ENCODE measurements at regions not wholly inside any gene's neighbourhood (a gene's known extent, or its start where the extent isn't known, plus 50 kb on each side); places are given as distances from the start of the nearest gene placed in this dataset.

GRCh38 chr6:139944131-139944530 is 569.7 kb upstream of the CITED2 start:
- no peak overlapping the region for H2AFZ ChIP-seq (ENCODE audit: low read depth, low read length)
- H3K9me3 ChIP-seq (ENCODE audit: control insufficient read depth, low read length) = no peaks in the 10 kb centered on the region
- peak overlapping the region; percentile 96 for H3K27ac ChIP-seq (ENCODE audit: low read length, poor library complexity, severe bottlenecking)
- H3K4me1 ChIP-seq (ENCODE audit: control insufficient read depth, insufficient read depth, low read depth, low read length) = peaks cover 2% of the 10 kb centered on the region
- no peak overlapping the region for H3K23ac ChIP-seq (ENCODE audit: low read length in 2 of 2)
- no peak overlapping the region for H4K91ac ChIP-seq (ENCODE audit: low read length)
- no CpG with 5 or more reads among the region's 3 CpGs for WGBS
- DNase-seq = no peak
- H3K79me1 ChIP-seq (replicated peaks; ENCODE audit: low read length, poor library complexity, severe bottlenecking) = no peaks in the 10 kb centered on the region
- no peak overlapping the region for H2AK5ac ChIP-seq (ENCODE audit: low read length, severe bottlenecking)
- no peak overlapping the region for H2BK15ac ChIP-seq (ENCODE audit: low read depth, poor library complexity, severe bottlenecking)
- peak overlapping the region; percentile 92 for H2BK5ac ChIP-seq (ENCODE audit: low read depth, low read length, poor library complexity, severe bottlenecking)
- H2BK12ac ChIP-seq (ENCODE audit: low read length in 2 of 2) = no peak overlapping the region
- H3K14ac ChIP-seq (ENCODE audit: low read length in 2 of 2) = no peak overlapping the region
- H3K18ac ChIP-seq (ENCODE audit: low read depth in 1 of 2, low read length in 2 of 2) = no peak overlapping the region
- no peak overlapping the region for H2BK120ac ChIP-seq (ENCODE audit: low read depth, low read length)
- no peak overlapping the region for H3K4me2 ChIP-seq (ENCODE audit: low read length, poor library complexity, severe bottlenecking)
- H3K36me3 ChIP-seq (ENCODE audit: control insufficient read depth in 1 of 2, insufficient read depth in 2 of 2, low read depth in 1 of 2, low read length in 2 of 2) = no peaks in the 10 kb centered on the region
- H3K4ac ChIP-seq (ENCODE audit: low read depth in 1 of 2, low read length in 2 of 2) = no peak overlapping the region
- peak overlapping the region; percentile 72 for H3K9ac ChIP-seq (ENCODE audit: low read length)
- H3K4me3 ChIP-seq (ENCODE audit: insufficient read depth in 1 of 2, low read depth in 1 of 2, low read length in 2 of 2) = no peak overlapping the region
- no peak overlapping the region for H4K8ac ChIP-seq (ENCODE audit: low read length)
- H3K27me3 ChIP-seq (ENCODE audit: control insufficient read depth in 1 of 2, insufficient read depth in 1 of 2, low read length in 2 of 2) = no peaks in the 10 kb centered on the region

- Histone ChIP-seq H2BK120ac (ENCODE audit: low read depth, low read length) (no peak overlapping the region), H3K23ac (ENCODE audit: low read length in 2 of 2) (no peak overlapping the region), H4K91ac (ENCODE audit: low read length) (no peak overlapping the region), H3K4me3 (ENCODE audit: insufficient read depth in 1 of 2, low read depth in 1 of 2, low read length in 2 of 2) (no peak overlapping the region), H3K36me3 (ENCODE audit: control insufficient read depth in 1 of 2, insufficient read depth in 2 of 2, low read depth in 1 of 2, low read length in 2 of 2) (no peaks in the 10 kb centered on the region), H3K4ac (ENCODE audit: low read depth in 1 of 2, low read length in 2 of 2) (no peak overlapping the region), H2AK5ac (ENCODE audit: low read length, severe bottlenecking) (no peak overlapping the region), H3K9ac (ENCODE audit: low read length) (peak overlapping the region; percentile 72), H2BK15ac (ENCODE audit: low read depth, poor library complexity, severe bottlenecking) (no peak overlapping the region), H3K4me2 (ENCODE audit: low read length, poor library complexity, severe bottlenecking) (no peak overlapping the region), H3K27ac (ENCODE audit: low read length, poor library complexity, severe bottlenecking) (peak overlapping the region; percentile 88), H4K8ac (ENCODE audit: low read length) (no peak overlapping the region), H2AFZ (ENCODE audit: low read depth, low read length) (no peak overlapping the region), H3K4me1 (ENCODE audit: control insufficient read depth, insufficient read depth, low read depth, low read length) (peaks cover 2% of the 10 kb centered on the region), H3K79me1 (replicated peaks; ENCODE audit: low read length, poor library complexity, severe bottlenecking) (no peaks in the 10 kb centered on the region), H2BK12ac (ENCODE audit: low read length in 2 of 2) (no peak overlapping the region), H3K9me3 (ENCODE audit: control insufficient read depth, low read length) (no peaks in the 10 kb centered on the region), H3K18ac (ENCODE audit: low read depth in 1 of 2, low read length in 2 of 2) (no peak overlapping the region), H3K27me3 (ENCODE audit: control insufficient read depth in 1 of 2, insufficient read depth in 1 of 2, low read length in 2 of 2) (no peaks in the 10 kb centered on the region), H3K14ac (ENCODE audit: low read length in 2 of 2) (no peak overlapping the region), H2BK5ac (ENCODE audit: low read depth, low read length, poor library complexity, severe bottlenecking) (no peak overlapping the region)
- DNase-seq = peak; percentile 80
Measured at GRCh38 chr6:139943391-139943790, 568.9 kb upstream of the CITED2 start.

- H3K14ac ChIP-seq (ENCODE audit: low read length in 2 of 2) = no peak overlapping the region
- no peak overlapping the region for H4K8ac ChIP-seq (ENCODE audit: low read length)
- no peak overlapping the region for H3K23ac ChIP-seq (ENCODE audit: low read length in 2 of 2)
- peak overlapping the region; percentile 98 for H2BK5ac ChIP-seq (ENCODE audit: low read depth, low read length, poor library complexity, severe bottlenecking)
- no peak overlapping the region for H2BK15ac ChIP-seq (ENCODE audit: low read depth, poor library complexity, severe bottlenecking)
- no peak overlapping the region for H3K4me3 ChIP-seq (ENCODE audit: insufficient read depth in 1 of 2, low read depth in 1 of 2, low read length in 2 of 2)
- H3K4me1 ChIP-seq (ENCODE audit: control insufficient read depth, insufficient read depth, low read depth, low read length) = peaks cover 2% of the 10 kb centered on the region
- peak overlapping the region in 1 of 2 experiments; percentile 91 for H3K4ac ChIP-seq (ENCODE audit: low read depth in 1 of 2, low read length in 2 of 2)
- no peak overlapping the region for H2AFZ ChIP-seq (ENCODE audit: low read depth, low read length)
- H4K91ac ChIP-seq (ENCODE audit: low read length) = no peak overlapping the region
- no peak overlapping the region for H3K4me2 ChIP-seq (ENCODE audit: low read length, poor library complexity, severe bottlenecking)
- H3K9ac ChIP-seq (ENCODE audit: low read length) = no peak overlapping the region
- H2BK120ac ChIP-seq (ENCODE audit: low read depth, low read length) = peak overlapping the region; percentile 73
- no peak for DNase-seq
- no peaks in the 10 kb centered on the region for H3K79me1 ChIP-seq (replicated peaks; ENCODE audit: low read length, poor library complexity, severe bottlenecking)
- peak overlapping the region; percentile 88 for H3K27ac ChIP-seq (ENCODE audit: low read length, poor library complexity, severe bottlenecking)
- no peaks in the 10 kb centered on the region for H3K36me3 ChIP-seq (ENCODE audit: control insufficient read depth in 1 of 2, insufficient read depth in 2 of 2, low read depth in 1 of 2, low read length in 2 of 2)
- H2BK12ac ChIP-seq (ENCODE audit: low read length in 2 of 2) = peak overlapping the region; percentile 49 to 83
- H3K27me3 ChIP-seq (ENCODE audit: control insufficient read depth in 1 of 2, insufficient read depth in 1 of 2, low read length in 2 of 2) = no peaks in the 10 kb centered on the region
- peak overlapping the region in 1 of 2 experiments; percentile 75 for H3K18ac ChIP-seq (ENCODE audit: low read depth in 1 of 2, low read length in 2 of 2)
- 79% methylated on average over 5 of the region's 5 CpGs for WGBS
- H3K9me3 ChIP-seq (ENCODE audit: control insufficient read depth, low read length) = no peaks in the 10 kb centered on the region
- peak overlapping the region; percentile 98 for H2AK5ac ChIP-seq (ENCODE audit: low read length, severe bottlenecking)
Measured at GRCh38 chr6:139942331-139942730, 567.9 kb upstream of the CITED2 start.

- no peak for DNase-seq
- 0% methylated on average over 1 of the region's 3 CpGs for WGBS
- no peaks in the 10 kb centered on the region for H3K79me1 ChIP-seq (replicated peaks; ENCODE audit: low read length, poor library complexity, severe bottlenecking)
Measured at GRCh38 chr6:139941826-139942225, 567.4 kb upstream of the CITED2 start.

More at GRCh38 chr6:139941826-139942225, 567.4 kb upstream of the CITED2 start:
- H3K23ac ChIP-seq (ENCODE audit: low read length in 2 of 2) = no peak overlapping the region
- no peaks in the 10 kb centered on the region for H3K27me3 ChIP-seq (ENCODE audit: control insufficient read depth in 1 of 2, insufficient read depth in 1 of 2, low read length in 2 of 2)
- no peak overlapping the region for H2BK5ac ChIP-seq (ENCODE audit: low read depth, low read length, poor library complexity, severe bottlenecking)
- H3K27ac ChIP-seq (ENCODE audit: low read length, poor library complexity, severe bottlenecking) = no peak overlapping the region
- no peak overlapping the region for H4K8ac ChIP-seq (ENCODE audit: low read length)
- no peak overlapping the region for H3K14ac ChIP-seq (ENCODE audit: low read length in 2 of 2)
- no peaks in the 10 kb centered on the region for H3K36me3 ChIP-seq (ENCODE audit: control insufficient read depth in 1 of 2, insufficient read depth in 2 of 2, low read depth in 1 of 2, low read length in 2 of 2)
- H2BK120ac ChIP-seq (ENCODE audit: low read depth, low read length) = no peak overlapping the region
- H3K9me3 ChIP-seq (ENCODE audit: control insufficient read depth, low read length) = no peaks in the 10 kb centered on the region
- H2AK5ac ChIP-seq (ENCODE audit: low read length, severe bottlenecking) = no peak overlapping the region
- no peak overlapping the region for H2BK15ac ChIP-seq (ENCODE audit: low read depth, poor library complexity, severe bottlenecking)
- no peak overlapping the region for H4K91ac ChIP-seq (ENCODE audit: low read length)
- H3K4me3 ChIP-seq (ENCODE audit: insufficient read depth in 1 of 2, low read depth in 1 of 2, low read length in 2 of 2) = no peak overlapping the region
- H2BK12ac ChIP-seq (ENCODE audit: low read length in 2 of 2) = no peak overlapping the region
- H3K18ac ChIP-seq (ENCODE audit: low read depth in 1 of 2, low read length in 2 of 2) = no peak overlapping the region
- no peak overlapping the region for H3K9ac ChIP-seq (ENCODE audit: low read length)
- H3K4me2 ChIP-seq (ENCODE audit: low read length, poor library complexity, severe bottlenecking) = no peak overlapping the region
- peaks cover 2% of the 10 kb centered on the region for H3K4me1 ChIP-seq (ENCODE audit: control insufficient read depth, insufficient read depth, low read depth, low read length)
- no peak overlapping the region for H2AFZ ChIP-seq (ENCODE audit: low read depth, low read length)
- no peak overlapping the region for H3K4ac ChIP-seq (ENCODE audit: low read depth in 1 of 2, low read length in 2 of 2)
